Liver (tissue), 8 donors: ENCODE measurements at regions not wholly inside any gene's neighbourhood (a gene's known extent, or its start where the extent isn't known, plus 50 kb on each side); places are given as distances from the start of the nearest gene placed in this dataset.
A peak's percentile ranks its signal among the peaks of the same experiment; 100 is the strongest.

ENCODE experiments used
- DNase-seq: peaks from one replicate; pipeline ENCODE4 v3.0.0-alpha.2; 2017; ENCODE audit warnings: low spot score
- H3K27ac ChIP-seq, 2 donors: one replicate each; pipeline ENCODE4 v1.7.0; 2013; ENCODE audit warnings: inconsistent platforms in 2 of 2, low read length in 2 of 2, control low read depth in 1 of 2, low read depth in 1 of 2, mild to moderate bottlenecking in 1 of 2
- H3K27me3 ChIP-seq, 4 donors: one replicate each; pipeline versions ENCODE4 v1.6.1 to v1.7.0; 2013; ENCODE audit warnings: low read length in 3 of 4, inconsistent platforms in 1 of 4, mild to moderate bottlenecking in 1 of 4, moderate library complexity in 1 of 4; ENCODE audit not compliant: control insufficient read depth in 4 of 4, insufficient read depth in 4 of 4
- H3K36me3 ChIP-seq, 4 donors: one replicate each; pipeline versions ENCODE4 v1.6.1 to v1.7.0; 2013; ENCODE audit warnings: low read length in 3 of 4, mild to moderate bottlenecking in 3 of 4, low read depth in 1 of 4, moderate library complexity in 1 of 4; ENCODE audit not compliant: control insufficient read depth in 4 of 4, insufficient read depth in 3 of 4
- H3K4me1 ChIP-seq, 4 donors: one replicate each; pipeline versions ENCODE4 v1.6.1 to v1.7.0; 2013; ENCODE audit warnings: low read length in 3 of 4, mild to moderate bottlenecking in 3 of 4, moderate library complexity in 1 of 4; ENCODE audit not compliant: control insufficient read depth in 4 of 4, insufficient read depth in 4 of 4
- H3K4me3 ChIP-seq, 3 donors: one replicate each; pipeline versions ENCODE4 v1.6.1 to v1.7.0; 2013; ENCODE audit warnings: low read length in 3 of 3, control low read depth in 1 of 3, low read depth in 1 of 3, mild to moderate bottlenecking in 1 of 3
- H3K9ac ChIP-seq, 2 donors: one replicate each; pipeline ENCODE4 v1.7.0; 2013; ENCODE audit warnings: low read length in 2 of 2, mild to moderate bottlenecking in 2 of 2, moderate library complexity in 2 of 2, control low read depth in 1 of 2, low read depth in 1 of 2
- H3K9me3 ChIP-seq, 4 donors: one replicate each; pipeline versions ENCODE4 v1.6.1 to v1.7.0; 2013; ENCODE audit warnings: low read length in 3 of 4; ENCODE audit not compliant: control insufficient read depth in 4 of 4
- EGR1 ChIP-seq, 2 donors: IDR thresholded peaks; 2 replicates each; pipeline ENCODE4 v1.6.1; 2016 to 2018; ENCODE audit warnings: antibody characterized with exemption in 2 of 2, low read depth in 2 of 2
- FOXA1 ChIP-seq: IDR thresholded peaks from 2 replicates; pipeline ENCODE4 v1.6.1; 2016; ENCODE audit warnings: antibody characterized with exemption
- FOXA2 ChIP-seq: IDR thresholded peaks from 2 replicates; pipeline ENCODE4 v1.6.1; 2016; ENCODE audit warnings: antibody characterized with exemption
- GABPA ChIP-seq, 2 donors: IDR thresholded peaks in 1 of 2; conservative IDR thresholded peaks in 1 of 2; 2 replicates each; pipeline ENCODE4 v1.6.1; 2016; ENCODE audit warnings: antibody characterized with exemption in 2 of 2, mild to moderate bottlenecking in 1 of 2, moderate library complexity in 1 of 2
- HNF4A ChIP-seq, 2 donors: conservative IDR thresholded peaks; 2 replicates each; pipeline ENCODE4 v1.6.1; 2016; ENCODE audit warnings: antibody characterized with exemption in 2 of 2, mild to moderate bottlenecking in 2 of 2
- HNF4G ChIP-seq: IDR thresholded peaks from 2 replicates; pipeline ENCODE4 v1.6.1; 2016; ENCODE audit warnings: antibody characterized with exemption
- JUND ChIP-seq, 2 donors: IDR thresholded peaks; 2 replicates each; pipeline ENCODE4 v1.6.1; 2016; ENCODE audit warnings: antibody characterized with exemption in 2 of 2
- NR2F2 ChIP-seq: IDR thresholded peaks from 2 replicates; pipeline ENCODE4 v1.6.1; 2016; ENCODE audit warnings: antibody characterized with exemption
- RAD21 ChIP-seq, 2 donors: IDR thresholded peaks; 2 replicates each; pipeline ENCODE4 v1.6.1; 2016; ENCODE audit warnings: antibody characterized with exemption in 2 of 2, mild to moderate bottlenecking in 2 of 2
- RXRA ChIP-seq, 2 donors: IDR thresholded peaks; 2 replicates each; pipeline ENCODE4 v1.6.1; 2017 to 2018; ENCODE audit warnings: antibody characterized with exemption in 2 of 2, mild to moderate bottlenecking in 1 of 2
- SP1 ChIP-seq: IDR thresholded peaks from 2 replicates; pipeline ENCODE4 v1.6.1; 2018; ENCODE audit warnings: antibody characterized with exemption, mild to moderate bottlenecking
- TAF1 ChIP-seq: conservative IDR thresholded peaks from 2 replicates; pipeline ENCODE4 v1.6.1; 2016; ENCODE audit warnings: antibody characterized with exemption, mild to moderate bottlenecking
- YY1 ChIP-seq: IDR thresholded peaks from 2 replicates; pipeline ENCODE4 v1.6.1; 2016; ENCODE audit warnings: antibody characterized with exemption, mild to moderate bottlenecking
- WGBS: extraction: QIAGEN DNeasy Blood & Tissue Kit; methylation state at CpG from one replicate; pipeline ENCODE4 v1.1.7; 2013; 5-methylcytosine and 5-hydroxymethylcytosine counted together
- TF ChIP-seq, protein P1 (sequence below): IDR thresholded peaks from 2 replicates; pipeline ENCODE4 v1.6.1; 2016; ENCODE audit warnings: antibody characterized with exemption
- TF ChIP-seq, protein P2 (sequence below): IDR thresholded peaks from 2 replicates; pipeline ENCODE4 v1.6.1; 2016; ENCODE audit warnings: antibody characterized with exemption, mild to moderate bottlenecking
- TF ChIP-seq, protein P3 (sequence below): fragments of 150-350 bp; IDR thresholded peaks from 2 replicates; pipeline ENCODE4 v1.5.1; 2017; ENCODE audit warnings: improper control_type of control experiment, low read depth, low read length; ENCODE audit not compliant: missing input control
- TF ChIP-seq, protein P4 (sequence below): IDR thresholded peaks from 2 replicates; pipeline ENCODE4 v1.6.1; 2016; ENCODE audit warnings: antibody characterized with exemption
- TF ChIP-seq, protein P5 (sequence below): IDR thresholded peaks from 2 replicates; pipeline ENCODE4 v1.6.1; 2016; ENCODE audit warnings: antibody characterized with exemption
- donor health status: healthy.
- donor health status: healthy.
- donor health status: healthy.
- donor health status: healthy.
- donor health status: healthy.

DNA sequence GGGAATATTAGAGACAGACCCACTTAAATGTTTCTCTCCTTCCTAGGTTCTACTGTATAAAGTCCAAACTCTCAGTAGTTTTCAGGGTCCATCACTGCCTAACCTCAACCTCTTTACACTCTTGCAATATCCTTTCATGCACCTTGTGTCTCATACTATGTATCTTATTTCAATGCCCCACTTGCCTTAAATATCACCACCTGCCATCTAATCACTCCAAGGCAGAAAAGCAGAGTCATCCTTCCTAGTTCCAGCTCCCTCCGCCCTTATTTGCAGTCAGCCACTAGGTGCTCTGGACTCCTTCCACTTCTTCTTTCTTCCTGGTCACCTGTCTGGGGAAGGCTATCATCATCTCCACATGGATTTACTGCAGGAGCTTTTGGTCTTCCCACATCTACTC lies 322.0 kb downstream of the MFSD1 start:
- no peak for TF ChIP-seq GABPA (IDR thresholded peaks at IDR 0.05 in 1 of 2, conservative IDR thresholded peaks at IDR 0.05 in 1 of 2)
- TF ChIP-seq RXRA (IDR thresholded peaks at IDR 0.05) = no peak
- TF ChIP-seq HNF4A (conservative IDR thresholded peaks at IDR 0.05) = no peak
- no peak for TF ChIP-seq FOXA2
- TF ChIP-seq RAD21 (IDR thresholded peaks at IDR 0.05) = no peak
- TF ChIP-seq, protein P1, sequence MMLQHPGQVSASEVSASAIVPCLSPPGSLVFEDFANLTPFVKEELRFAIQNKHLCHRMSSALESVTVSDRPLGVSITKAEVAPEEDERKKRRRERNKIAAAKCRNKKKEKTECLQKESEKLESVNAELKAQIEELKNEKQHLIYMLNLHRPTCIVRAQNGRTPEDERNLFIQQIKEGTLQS = no peak
- no peak for TF ChIP-seq NR2F2
- TF ChIP-seq FOXA1 = no peak
- TF ChIP-seq JUND (IDR thresholded peaks at IDR 0.05) = no peak
- TF ChIP-seq, protein P2, sequence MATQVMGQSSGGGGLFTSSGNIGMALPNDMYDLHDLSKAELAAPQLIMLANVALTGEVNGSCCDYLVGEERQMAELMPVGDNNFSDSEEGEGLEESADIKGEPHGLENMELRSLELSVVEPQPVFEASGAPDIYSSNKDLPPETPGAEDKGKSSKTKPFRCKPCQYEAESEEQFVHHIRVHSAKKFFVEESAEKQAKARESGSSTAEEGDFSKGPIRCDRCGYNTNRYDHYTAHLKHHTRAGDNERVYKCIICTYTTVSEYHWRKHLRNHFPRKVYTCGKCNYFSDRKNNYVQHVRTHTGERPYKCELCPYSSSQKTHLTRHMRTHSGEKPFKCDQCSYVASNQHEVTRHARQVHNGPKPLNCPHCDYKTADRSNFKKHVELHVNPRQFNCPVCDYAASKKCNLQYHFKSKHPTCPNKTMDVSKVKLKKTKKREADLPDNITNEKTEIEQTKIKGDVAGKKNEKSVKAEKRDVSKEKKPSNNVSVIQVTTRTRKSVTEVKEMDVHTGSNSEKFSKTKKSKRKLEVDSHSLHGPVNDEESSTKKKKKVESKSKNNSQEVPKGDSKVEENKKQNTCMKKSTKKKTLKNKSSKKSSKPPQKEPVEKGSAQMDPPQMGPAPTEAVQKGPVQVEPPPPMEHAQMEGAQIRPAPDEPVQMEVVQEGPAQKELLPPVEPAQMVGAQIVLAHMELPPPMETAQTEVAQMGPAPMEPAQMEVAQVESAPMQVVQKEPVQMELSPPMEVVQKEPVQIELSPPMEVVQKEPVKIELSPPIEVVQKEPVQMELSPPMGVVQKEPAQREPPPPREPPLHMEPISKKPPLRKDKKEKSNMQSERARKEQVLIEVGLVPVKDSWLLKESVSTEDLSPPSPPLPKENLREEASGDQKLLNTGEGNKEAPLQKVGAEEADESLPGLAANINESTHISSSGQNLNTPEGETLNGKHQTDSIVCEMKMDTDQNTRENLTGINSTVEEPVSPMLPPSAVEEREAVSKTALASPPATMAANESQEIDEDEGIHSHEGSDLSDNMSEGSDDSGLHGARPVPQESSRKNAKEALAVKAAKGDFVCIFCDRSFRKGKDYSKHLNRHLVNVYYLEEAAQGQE = no peak
- TF ChIP-seq TAF1 = no peak
- no peak overlapping the region for H3K4me3 ChIP-seq
- 93% methylated on average over 1 of the region's 1 CpG for WGBS

DNA sequence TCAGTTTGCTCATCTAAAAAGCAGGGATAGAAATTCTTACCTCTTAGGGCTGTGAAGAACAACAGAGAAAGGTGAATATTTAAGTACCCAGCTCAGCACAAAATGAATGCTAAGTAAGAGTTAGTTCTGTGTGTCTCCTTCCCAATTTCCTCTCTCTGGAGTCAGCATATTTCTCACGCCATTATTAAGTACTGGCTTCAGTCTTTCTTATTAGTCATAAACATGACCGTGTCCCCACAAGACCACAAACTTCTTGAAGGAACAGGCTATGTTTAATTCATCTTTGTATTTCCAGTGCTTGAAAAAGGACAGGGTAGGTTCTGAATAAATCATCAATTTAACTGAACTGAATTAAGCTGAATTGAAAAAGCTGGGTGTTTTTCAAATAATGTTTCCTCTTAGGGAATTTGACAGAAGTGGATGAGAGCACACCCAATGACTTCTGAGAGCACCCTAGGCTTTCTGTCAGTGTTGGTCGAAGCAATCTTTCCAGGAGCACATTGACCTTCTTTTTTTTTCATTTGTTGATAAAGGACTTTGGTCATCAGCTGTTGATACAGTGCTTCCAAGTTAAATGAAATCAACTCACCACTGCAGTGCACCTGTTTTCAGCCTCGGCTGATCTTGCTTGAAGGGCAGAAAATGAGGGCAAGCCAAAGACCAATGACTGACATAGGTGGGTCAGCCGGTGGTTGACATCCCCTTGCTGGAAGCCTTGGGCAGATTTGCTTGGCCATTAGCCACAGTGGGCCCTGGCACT lies 324.6 kb downstream of the MFSD1 start:
- TF ChIP-seq YY1 = no peak
- peak; percentile 66 for TF ChIP-seq FOXA2
- peak; percentile 87 to 88 for TF ChIP-seq HNF4A (conservative IDR thresholded peaks at IDR 0.05)
- TF ChIP-seq, protein P3, sequence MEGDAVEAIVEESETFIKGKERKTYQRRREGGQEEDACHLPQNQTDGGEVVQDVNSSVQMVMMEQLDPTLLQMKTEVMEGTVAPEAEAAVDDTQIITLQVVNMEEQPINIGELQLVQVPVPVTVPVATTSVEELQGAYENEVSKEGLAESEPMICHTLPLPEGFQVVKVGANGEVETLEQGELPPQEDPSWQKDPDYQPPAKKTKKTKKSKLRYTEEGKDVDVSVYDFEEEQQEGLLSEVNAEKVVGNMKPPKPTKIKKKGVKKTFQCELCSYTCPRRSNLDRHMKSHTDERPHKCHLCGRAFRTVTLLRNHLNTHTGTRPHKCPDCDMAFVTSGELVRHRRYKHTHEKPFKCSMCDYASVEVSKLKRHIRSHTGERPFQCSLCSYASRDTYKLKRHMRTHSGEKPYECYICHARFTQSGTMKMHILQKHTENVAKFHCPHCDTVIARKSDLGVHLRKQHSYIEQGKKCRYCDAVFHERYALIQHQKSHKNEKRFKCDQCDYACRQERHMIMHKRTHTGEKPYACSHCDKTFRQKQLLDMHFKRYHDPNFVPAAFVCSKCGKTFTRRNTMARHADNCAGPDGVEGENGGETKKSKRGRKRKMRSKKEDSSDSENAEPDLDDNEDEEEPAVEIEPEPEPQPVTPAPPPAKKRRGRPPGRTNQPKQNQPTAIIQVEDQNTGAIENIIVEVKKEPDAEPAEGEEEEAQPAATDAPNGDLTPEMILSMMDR = no peak
- TF ChIP-seq FOXA1 = peak; percentile 62
- peak; percentile 27 to 48 for TF ChIP-seq RAD21 (IDR thresholded peaks at IDR 0.05)
- TF ChIP-seq JUND (IDR thresholded peaks at IDR 0.05) = no peak
- no peak for TF ChIP-seq EGR1 (IDR thresholded peaks at IDR 0.05; ENCODE audit: low read depth in 2 of 2)
- TF ChIP-seq, protein P2 = no peak
- TF ChIP-seq, protein P1 = no peak
- TF ChIP-seq, protein P4, sequence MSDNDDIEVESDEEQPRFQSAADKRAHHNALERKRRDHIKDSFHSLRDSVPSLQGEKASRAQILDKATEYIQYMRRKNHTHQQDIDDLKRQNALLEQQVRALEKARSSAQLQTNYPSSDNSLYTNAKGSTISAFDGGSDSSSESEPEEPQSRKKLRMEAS = peak; percentile 45
- no peak for TF ChIP-seq NR2F2
- no peak for TF ChIP-seq GABPA (IDR thresholded peaks at IDR 0.05 in 1 of 2, conservative IDR thresholded peaks at IDR 0.05 in 1 of 2)
- no peak for TF ChIP-seq TAF1
- TF ChIP-seq, protein P5, sequence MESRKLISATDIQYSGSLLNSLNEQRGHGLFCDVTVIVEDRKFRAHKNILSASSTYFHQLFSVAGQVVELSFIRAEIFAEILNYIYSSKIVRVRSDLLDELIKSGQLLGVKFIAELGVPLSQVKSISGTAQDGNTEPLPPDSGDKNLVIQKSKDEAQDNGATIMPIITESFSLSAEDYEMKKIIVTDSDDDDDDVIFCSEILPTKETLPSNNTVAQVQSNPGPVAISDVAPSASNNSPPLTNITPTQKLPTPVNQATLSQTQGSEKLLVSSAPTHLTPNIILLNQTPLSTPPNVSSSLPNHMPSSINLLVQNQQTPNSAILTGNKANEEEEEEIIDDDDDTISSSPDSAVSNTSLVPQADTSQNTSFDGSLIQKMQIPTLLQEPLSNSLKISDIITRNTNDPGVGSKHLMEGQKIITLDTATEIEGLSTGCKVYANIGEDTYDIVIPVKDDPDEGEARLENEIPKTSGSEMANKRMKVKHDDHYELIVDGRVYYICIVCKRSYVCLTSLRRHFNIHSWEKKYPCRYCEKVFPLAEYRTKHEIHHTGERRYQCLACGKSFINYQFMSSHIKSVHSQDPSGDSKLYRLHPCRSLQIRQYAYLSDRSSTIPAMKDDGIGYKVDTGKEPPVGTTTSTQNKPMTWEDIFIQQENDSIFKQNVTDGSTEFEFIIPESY = no peak
- TF ChIP-seq HNF4G = peak; percentile 73
- peak; percentile 51 to 59 for TF ChIP-seq RXRA (IDR thresholded peaks at IDR 0.05)
- TF ChIP-seq SP1 = peak; percentile 45
- Histone ChIP-seq H3K27ac (peak overlapping the region in 1 of 2 donors; percentile 36), H3K9me3 (no peaks in the 10 kb centered on the region), H3K4me3 (no peak overlapping the region), H3K27me3 (no peaks in the 10 kb centered on the region), H3K4me1 (peaks cover 0 to 15% (median 9%) of the 10 kb centered on the region in 4 donors), H3K9ac (no peak overlapping the region), H3K36me3 (no peaks in the 10 kb centered on the region)
- no peak for DNase-seq
- WGBS = 49% methylated on average over 5 of the region's 5 CpGs

More for the DNA sequence above, 322.0 kb downstream of the MFSD1 start:
- Histone ChIP-seq H3K27me3 (no peaks in the 10 kb centered on the region), H3K4me1 (peaks cover 0 to 15% (median 9%) of the 10 kb centered on the region in 4 donors), H3K9me3 (no peaks in the 10 kb centered on the region), H3K36me3 (no peaks in the 10 kb centered on the region), H3K27ac (no peak overlapping the region), H3K9ac (no peak overlapping the region)
- no peak for DNase-seq
